ENCODE measurements at regions not wholly inside any gene's neighbourhood (a gene's known extent, or its start where the extent isn't known, plus 50 kb on each side); places are given as distances from the start of the nearest gene placed in this dataset.

- Histone ChIP-seq H3K4me3 (ENCODE audit: low read length in 2 of 2) (no peak overlapping the region), H3K27ac (ENCODE audit: low read depth in 1 of 2, low read length in 1 of 2) (no peak overlapping the region), H3K4me1 (ENCODE audit: control insufficient read depth in 2 of 2, insufficient read depth in 2 of 2, low read length in 2 of 2) (no peaks in the 10 kb centered on the region), H3K36me3 (ENCODE audit: control insufficient read depth in 2 of 2, insufficient read depth in 2 of 2, low read length in 1 of 2) (no peaks in the 10 kb centered on the region), H3K27me3 (ENCODE audit: control insufficient read depth in 2 of 2, insufficient read depth in 1 of 2, low read length in 1 of 2) (no peaks in the 10 kb centered on the region), H3K9me3 (ENCODE audit: control insufficient read depth in 2 of 2, insufficient read depth in 1 of 2, low read length in 1 of 2) (no peaks in the 10 kb centered on the region)
- no peak for DNase-seq (ENCODE audit: low read depth in 6 of 9, low spot score in 9 of 9)
- 94% methylated on average over 4 of the region's 4 CpGs for WGBS
Observed at GRCh38 chr3:79848876-79849275, 81.1 kb upstream of the ROBO1 start.

GRCh38 chr3:79847928-79848327, 80.1 kb upstream of the ROBO1 start:
- H3K9me3 ChIP-seq (ENCODE audit: control insufficient read depth in 2 of 2, insufficient read depth in 1 of 2, low read length in 1 of 2) = no peaks in the 10 kb centered on the region
- no peak for DNase-seq (ENCODE audit: low read depth in 6 of 9, low spot score in 9 of 9)
- H3K27ac ChIP-seq (ENCODE audit: low read depth in 1 of 2, low read length in 1 of 2) = no peak overlapping the region
- no peak overlapping the region for H3K4me3 ChIP-seq (ENCODE audit: low read length in 2 of 2)
- H3K4me1 ChIP-seq (ENCODE audit: control insufficient read depth in 2 of 2, insufficient read depth in 2 of 2, low read length in 2 of 2) = no peaks in the 10 kb centered on the region
- H3K27me3 ChIP-seq (ENCODE audit: control insufficient read depth in 2 of 2, insufficient read depth in 1 of 2, low read length in 1 of 2) = no peaks in the 10 kb centered on the region
- H3K36me3 ChIP-seq (ENCODE audit: control insufficient read depth in 2 of 2, insufficient read depth in 2 of 2, low read length in 1 of 2) = no peaks in the 10 kb centered on the region
- 58% methylated on average over 3 of the region's 3 CpGs for WGBS

GRCh38 chr3:79846148-79846933, 78.5 kb upstream of the ROBO1 start:
- H3K4me3 ChIP-seq (ENCODE audit: low read length in 2 of 2) = no peak overlapping the region
- H3K27ac ChIP-seq (ENCODE audit: low read depth in 1 of 2, low read length in 1 of 2) = no peak overlapping the region
- WGBS = 66% methylated on average over 9 of the region's 9 CpGs
- H3K4me1 ChIP-seq (ENCODE audit: control insufficient read depth in 2 of 2, insufficient read depth in 2 of 2, low read length in 2 of 2) = no peaks in the 10 kb centered on the region
- no peaks in the 10 kb centered on the region for H3K9me3 ChIP-seq (ENCODE audit: control insufficient read depth in 2 of 2, insufficient read depth in 1 of 2, low read length in 1 of 2)
- no peaks in the 10 kb centered on the region for H3K36me3 ChIP-seq (ENCODE audit: control insufficient read depth in 2 of 2, insufficient read depth in 2 of 2, low read length in 1 of 2)
- no peaks in the 10 kb centered on the region for H3K27me3 ChIP-seq (ENCODE audit: control insufficient read depth in 2 of 2, insufficient read depth in 1 of 2, low read length in 1 of 2)
- peak in 1 of 9 donors; percentile 2 for DNase-seq (ENCODE audit: low read depth in 6 of 9, low spot score in 9 of 9)

- H3K4me3 ChIP-seq (ENCODE audit: low read length in 2 of 2) = no peak overlapping the region
- no peaks in the 10 kb centered on the region for H3K9me3 ChIP-seq (ENCODE audit: control insufficient read depth in 2 of 2, insufficient read depth in 1 of 2, low read length in 1 of 2)
- no peaks in the 10 kb centered on the region for H3K27me3 ChIP-seq (ENCODE audit: control insufficient read depth in 2 of 2, insufficient read depth in 1 of 2, low read length in 1 of 2)
- H3K4me1 ChIP-seq (ENCODE audit: control insufficient read depth in 2 of 2, insufficient read depth in 2 of 2, low read length in 2 of 2) = no peaks in the 10 kb centered on the region
- WGBS = 94% methylated on average over 4 of the region's 4 CpGs
- no peak for DNase-seq (ENCODE audit: low read depth in 6 of 9, low spot score in 9 of 9)
- H3K36me3 ChIP-seq (ENCODE audit: control insufficient read depth in 2 of 2, insufficient read depth in 2 of 2, low read length in 1 of 2) = no peaks in the 10 kb centered on the region
- H3K27ac ChIP-seq (ENCODE audit: low read depth in 1 of 2, low read length in 1 of 2) = no peak overlapping the region
Observed at GRCh38 chr3:79845546-79845945, 77.7 kb upstream of the ROBO1 start.

- no peaks in the 10 kb centered on the region for H3K4me1 ChIP-seq (ENCODE audit: control insufficient read depth in 2 of 2, insufficient read depth in 2 of 2, low read length in 2 of 2)
- no peak for DNase-seq (ENCODE audit: low read depth in 6 of 9, low spot score in 9 of 9)
- WGBS = 90% methylated on average over 2 of the region's 2 CpGs
- H3K27ac ChIP-seq (ENCODE audit: low read depth in 1 of 2, low read length in 1 of 2) = no peak overlapping the region
- H3K9me3 ChIP-seq (ENCODE audit: control insufficient read depth in 2 of 2, insufficient read depth in 1 of 2, low read length in 1 of 2) = no peaks in the 10 kb centered on the region
- H3K27me3 ChIP-seq (ENCODE audit: control insufficient read depth in 2 of 2, insufficient read depth in 1 of 2, low read length in 1 of 2) = no peaks in the 10 kb centered on the region
- H3K4me3 ChIP-seq (ENCODE audit: low read length in 2 of 2) = no peak overlapping the region
- H3K36me3 ChIP-seq (ENCODE audit: control insufficient read depth in 2 of 2, insufficient read depth in 2 of 2, low read length in 1 of 2) = no peaks in the 10 kb centered on the region
Observed at GRCh38 chr3:79844176-79844575, 76.4 kb upstream of the ROBO1 start.

- no peaks in the 10 kb centered on the region for H3K9me3 ChIP-seq (ENCODE audit: control insufficient read depth in 2 of 2, insufficient read depth in 1 of 2, low read length in 1 of 2)
- H3K27me3 ChIP-seq (ENCODE audit: control insufficient read depth in 2 of 2, insufficient read depth in 1 of 2, low read length in 1 of 2) = no peaks in the 10 kb centered on the region
- no peak for DNase-seq (ENCODE audit: low read depth in 6 of 9, low spot score in 9 of 9)
- H3K27ac ChIP-seq (ENCODE audit: low read depth in 1 of 2, low read length in 1 of 2) = no peak overlapping the region
- no peaks in the 10 kb centered on the region for H3K4me1 ChIP-seq (ENCODE audit: control insufficient read depth in 2 of 2, insufficient read depth in 2 of 2, low read length in 2 of 2)
- H3K4me3 ChIP-seq (ENCODE audit: low read length in 2 of 2) = no peak overlapping the region
- no peaks in the 10 kb centered on the region for H3K36me3 ChIP-seq (ENCODE audit: control insufficient read depth in 2 of 2, insufficient read depth in 2 of 2, low read length in 1 of 2)
Observed at GRCh38 chr3:79843180-79843579, 75.4 kb upstream of the ROBO1 start.

GRCh38 chr3:79835701-79836100, 67.9 kb upstream of the ROBO1 start:
- no peaks in the 10 kb centered on the region for H3K4me1 ChIP-seq (ENCODE audit: control insufficient read depth in 2 of 2, insufficient read depth in 2 of 2, low read length in 2 of 2)
- WGBS = 75% methylated on average over 4 of the region's 4 CpGs
- no peaks in the 10 kb centered on the region for H3K27me3 ChIP-seq (ENCODE audit: control insufficient read depth in 2 of 2, insufficient read depth in 1 of 2, low read length in 1 of 2)
- DNase-seq (ENCODE audit: low read depth in 6 of 9, low spot score in 9 of 9) = no peak
- H3K27ac ChIP-seq (ENCODE audit: low read depth in 1 of 2, low read length in 1 of 2) = no peak overlapping the region
- no peaks in the 10 kb centered on the region for H3K36me3 ChIP-seq (ENCODE audit: control insufficient read depth in 2 of 2, insufficient read depth in 2 of 2, low read length in 1 of 2)
- H3K4me3 ChIP-seq (ENCODE audit: low read length in 2 of 2) = no peak overlapping the region
- H3K9me3 ChIP-seq (ENCODE audit: control insufficient read depth in 2 of 2, insufficient read depth in 1 of 2, low read length in 1 of 2) = peaks cover 0 to under 1% of the 10 kb centered on the region in 2 donors

- Histone ChIP-seq H3K36me3 (ENCODE audit: control insufficient read depth in 2 of 2, insufficient read depth in 2 of 2, low read length in 1 of 2) (no peaks in the 10 kb centered on the region), H3K4me1 (ENCODE audit: control insufficient read depth in 2 of 2, insufficient read depth in 2 of 2, low read length in 2 of 2) (no peaks in the 10 kb centered on the region), H3K4me3 (ENCODE audit: low read length in 2 of 2) (no peak overlapping the region), H3K9me3 (ENCODE audit: control insufficient read depth in 2 of 2, insufficient read depth in 1 of 2, low read length in 1 of 2) (peaks cover 2 to 6% of the 10 kb centered on the region in 2 donors), H3K27me3 (ENCODE audit: control insufficient read depth in 2 of 2, insufficient read depth in 1 of 2, low read length in 1 of 2) (no peaks in the 10 kb centered on the region), H3K27ac (ENCODE audit: low read depth in 1 of 2, low read length in 1 of 2) (no peak overlapping the region)
- DNase-seq (ENCODE audit: low read depth in 6 of 9, low spot score in 9 of 9) = no peak
- WGBS = 90% methylated on average over 11 of the region's 11 CpGs
Observed at GRCh38 chr3:79824166-79824565, 56.4 kb upstream of the ROBO1 start.

- Histone ChIP-seq H3K4me1 (ENCODE audit: control insufficient read depth in 2 of 2, insufficient read depth in 2 of 2, low read length in 2 of 2) (no peaks in the 10 kb centered on the region), H3K27me3 (ENCODE audit: control insufficient read depth in 2 of 2, insufficient read depth in 1 of 2, low read length in 1 of 2) (no peaks in the 10 kb centered on the region), H3K27ac (ENCODE audit: low read depth in 1 of 2, low read length in 1 of 2) (no peak overlapping the region), H3K4me3 (ENCODE audit: low read length in 2 of 2) (no peak overlapping the region), H3K9me3 (ENCODE audit: control insufficient read depth in 2 of 2, insufficient read depth in 1 of 2, low read length in 1 of 2) (peaks cover 2 to 7% of the 10 kb centered on the region in 2 donors), H3K36me3 (ENCODE audit: control insufficient read depth in 2 of 2, insufficient read depth in 2 of 2, low read length in 1 of 2) (no peaks in the 10 kb centered on the region)
- no peak for DNase-seq (ENCODE audit: low read depth in 6 of 9, low spot score in 9 of 9)
- WGBS = 83% methylated on average over 2 of the region's 2 CpGs
Observed at GRCh38 chr3:79822076-79822475, 54.3 kb upstream of the ROBO1 start.

Data from thymus (tissue), 11 donors.